Fibroblast of lung (primary cell): ENCODE measurements at regions not wholly inside any gene's neighbourhood (a gene's known extent, or its start where the extent isn't known, plus 50 kb on each side); places are given as distances from the start of the nearest gene placed in this dataset.

Experiments
- DNase-seq, 2 donors: peaks; one replicate each; pipeline versions ENCODE4 v3.0.0 to v3.0.0-alpha.2; 2010; ENCODE audit warnings: low read depth in 2 of 2
- H2AFZ ChIP-seq: 2 replicates; pipeline ENCODE4 v1.5.1; 2012; ENCODE audit warnings: low read length, control low read depth, inconsistent platforms
- H3K27ac ChIP-seq: 2 replicates; pipeline ENCODE4 v1.5.1; 2011; ENCODE audit warnings: low read length, control low read depth; ENCODE audit not compliant: insufficient read depth
- H3K27me3 ChIP-seq: 2 replicates; pipeline ENCODE4 v1.5.1; 2011; ENCODE audit warnings: mild to moderate bottlenecking, low read length; ENCODE audit not compliant: control insufficient read depth, insufficient read depth
- H3K36me3 ChIP-seq: 2 replicates; pipeline ENCODE4 v1.5.1; 2011; ENCODE audit warnings: low read length; ENCODE audit not compliant: control insufficient read depth, insufficient read depth
- H3K4me1 ChIP-seq: 2 replicates; pipeline ENCODE4 v1.5.1; 2011; ENCODE audit warnings: low read length; ENCODE audit not compliant: control insufficient read depth, insufficient read depth; ENCODE audit errors: extremely low read depth
- H3K4me2 ChIP-seq: 2 replicates; pipeline ENCODE4 v1.5.1; 2011; ENCODE audit warnings: low read length, control low read depth; ENCODE audit not compliant: insufficient read depth; ENCODE audit errors: extremely low read depth
- H3K4me3 ChIP-seq, 4 experiments: fragments of 200-600 bp in 1 of 4; sonication (generic) in 1 of 4; replicated peaks in 1 of 4; 2 replicates each; pipeline ENCODE4 v1.5.1; 2011 to 2016; ENCODE audit warnings: low read length in 4 of 4, low read depth in 3 of 4, mild to moderate bottlenecking in 3 of 4, control low read depth in 2 of 4, inconsistent platforms in 1 of 4, mixed read lengths in 1 of 4; ENCODE audit not compliant: insufficient read depth in 1 of 4; ENCODE audit errors: control extremely low read depth in 1 of 4
- H3K79me2 ChIP-seq: 2 replicates; pipeline ENCODE4 v1.5.1; 2012; ENCODE audit warnings: mild to moderate bottlenecking, low read length, inconsistent platforms; ENCODE audit not compliant: control insufficient read depth, insufficient read depth
- H3K9ac ChIP-seq: 2 replicates; pipeline ENCODE4 v1.5.1; 2011; ENCODE audit warnings: mild to moderate bottlenecking, low read length, control low read depth; ENCODE audit not compliant: insufficient read depth
- H3K9me3 ChIP-seq: 2 replicates; pipeline ENCODE4 v1.5.1; 2012; ENCODE audit warnings: low read depth, low read length; ENCODE audit not compliant: control insufficient read depth, insufficient read depth
- H4K20me1 ChIP-seq: 2 replicates; pipeline ENCODE4 v1.5.1; 2011; ENCODE audit warnings: low read length; ENCODE audit not compliant: control insufficient read depth, insufficient read depth; ENCODE audit errors: extremely low read depth
- EZH2 ChIP-seq: IDR thresholded peaks from 2 replicates; pipeline ENCODE4 v1.5.1; 2012; ENCODE audit warnings: low read length, control low read depth, mild to moderate bottlenecking; ENCODE audit errors: missing control alignments
- TF ChIP-seq, protein P1 (sequence below), 2 donors: IDR thresholded peaks in 1 of 2; conservative IDR thresholded peaks in 1 of 2; 1 replicate in 1 of 2; 2 replicates in 1 of 2; pipeline ENCODE4 v1.5.1; 2011 to 2012; ENCODE audit warnings: low read length in 2 of 2, control low read depth in 1 of 2, inconsistent platforms in 1 of 2, low read depth in 1 of 2, mild to moderate bottlenecking in 1 of 2

DNA sequence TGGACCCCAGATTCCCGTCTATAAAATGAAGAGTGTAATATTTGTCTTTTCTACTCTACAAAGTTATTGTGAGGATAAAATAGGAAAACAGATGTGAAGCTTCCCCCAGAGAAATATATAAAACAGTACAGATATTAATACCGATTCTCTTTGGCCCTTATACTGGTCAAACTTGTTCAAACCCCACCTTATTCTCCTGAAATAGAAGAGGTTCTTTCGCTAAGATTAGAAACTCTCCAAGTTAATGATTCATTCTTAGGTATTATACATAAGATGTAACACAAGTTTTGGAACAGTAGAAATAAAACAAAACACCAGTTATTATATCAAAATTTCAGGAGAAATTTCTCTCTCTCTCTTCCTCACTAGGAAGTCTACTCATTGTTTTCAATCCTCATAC is 852.4 kb upstream of the ADAMTS5 start:
- Histone ChIP-seq H3K9me3 (no peaks in the 10 kb centered on the region), H3K27me3 (no peaks in the 10 kb centered on the region), H3K4me3 (no peak overlapping the region), H3K4me2 (no peak overlapping the region), H3K79me2 (no peaks in the 10 kb centered on the region), H3K9ac (no peak overlapping the region), H3K4me1 (no peaks in the 10 kb centered on the region), H4K20me1 (no peaks in the 10 kb centered on the region), H3K36me3 (no peaks in the 10 kb centered on the region), H3K27ac (no peak overlapping the region), H2AFZ (no peak overlapping the region)
- TF ChIP-seq EZH2, result no peak
- TF ChIP-seq, protein P1, sequence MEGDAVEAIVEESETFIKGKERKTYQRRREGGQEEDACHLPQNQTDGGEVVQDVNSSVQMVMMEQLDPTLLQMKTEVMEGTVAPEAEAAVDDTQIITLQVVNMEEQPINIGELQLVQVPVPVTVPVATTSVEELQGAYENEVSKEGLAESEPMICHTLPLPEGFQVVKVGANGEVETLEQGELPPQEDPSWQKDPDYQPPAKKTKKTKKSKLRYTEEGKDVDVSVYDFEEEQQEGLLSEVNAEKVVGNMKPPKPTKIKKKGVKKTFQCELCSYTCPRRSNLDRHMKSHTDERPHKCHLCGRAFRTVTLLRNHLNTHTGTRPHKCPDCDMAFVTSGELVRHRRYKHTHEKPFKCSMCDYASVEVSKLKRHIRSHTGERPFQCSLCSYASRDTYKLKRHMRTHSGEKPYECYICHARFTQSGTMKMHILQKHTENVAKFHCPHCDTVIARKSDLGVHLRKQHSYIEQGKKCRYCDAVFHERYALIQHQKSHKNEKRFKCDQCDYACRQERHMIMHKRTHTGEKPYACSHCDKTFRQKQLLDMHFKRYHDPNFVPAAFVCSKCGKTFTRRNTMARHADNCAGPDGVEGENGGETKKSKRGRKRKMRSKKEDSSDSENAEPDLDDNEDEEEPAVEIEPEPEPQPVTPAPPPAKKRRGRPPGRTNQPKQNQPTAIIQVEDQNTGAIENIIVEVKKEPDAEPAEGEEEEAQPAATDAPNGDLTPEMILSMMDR (conservative IDR thresholded peaks at IDR 0.05 in 1 of 2, IDR thresholded peaks at IDR 0.05 in 1 of 2; ENCODE audit: low read depth in 1 of 2, low read length in 2 of 2), result no peak
- no peak for DNase-seq

DNA sequence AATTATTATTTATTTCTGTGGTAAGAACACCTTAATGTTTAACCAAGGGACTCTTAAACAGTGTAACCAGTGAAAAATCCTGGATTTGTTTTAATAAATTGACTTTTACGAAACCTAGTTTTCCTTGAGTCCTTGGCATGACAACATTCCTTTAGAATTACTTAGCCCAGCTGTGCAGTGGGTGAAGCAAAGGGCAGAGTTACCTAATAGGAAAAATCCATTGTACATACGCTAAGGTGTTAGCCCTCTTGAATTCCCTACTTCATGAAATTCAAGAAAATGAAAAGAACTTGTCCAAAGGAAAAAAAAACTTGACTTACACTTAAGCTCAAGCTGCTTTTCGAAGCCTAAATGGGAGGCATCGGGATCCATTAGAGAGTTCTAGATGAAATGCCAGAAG is 852.0 kb upstream of the ADAMTS5 start:
- H3K79me2 ChIP-seq, result no peaks in the 10 kb centered on the region
- H3K9ac ChIP-seq, result no peak overlapping the region
- no peak overlapping the region for H3K4me2 ChIP-seq
- H3K4me1 ChIP-seq, result no peaks in the 10 kb centered on the region
- H3K27ac ChIP-seq, result no peak overlapping the region
- no peaks in the 10 kb centered on the region for H3K36me3 ChIP-seq
- TF ChIP-seq, protein P1 (conservative IDR thresholded peaks at IDR 0.05 in 1 of 2, IDR thresholded peaks at IDR 0.05 in 1 of 2; ENCODE audit: low read depth in 1 of 2, low read length in 2 of 2), result no peak
- no peak for TF ChIP-seq EZH2
- peak in 1 of 2 donors; percentile 23 for DNase-seq
- H4K20me1 ChIP-seq, result no peaks in the 10 kb centered on the region
- H3K27me3 ChIP-seq, result no peaks in the 10 kb centered on the region
- H3K4me3 ChIP-seq, result no peak overlapping the region
- no peak overlapping the region for H2AFZ ChIP-seq
- no peaks in the 10 kb centered on the region for H3K9me3 ChIP-seq

DNA sequence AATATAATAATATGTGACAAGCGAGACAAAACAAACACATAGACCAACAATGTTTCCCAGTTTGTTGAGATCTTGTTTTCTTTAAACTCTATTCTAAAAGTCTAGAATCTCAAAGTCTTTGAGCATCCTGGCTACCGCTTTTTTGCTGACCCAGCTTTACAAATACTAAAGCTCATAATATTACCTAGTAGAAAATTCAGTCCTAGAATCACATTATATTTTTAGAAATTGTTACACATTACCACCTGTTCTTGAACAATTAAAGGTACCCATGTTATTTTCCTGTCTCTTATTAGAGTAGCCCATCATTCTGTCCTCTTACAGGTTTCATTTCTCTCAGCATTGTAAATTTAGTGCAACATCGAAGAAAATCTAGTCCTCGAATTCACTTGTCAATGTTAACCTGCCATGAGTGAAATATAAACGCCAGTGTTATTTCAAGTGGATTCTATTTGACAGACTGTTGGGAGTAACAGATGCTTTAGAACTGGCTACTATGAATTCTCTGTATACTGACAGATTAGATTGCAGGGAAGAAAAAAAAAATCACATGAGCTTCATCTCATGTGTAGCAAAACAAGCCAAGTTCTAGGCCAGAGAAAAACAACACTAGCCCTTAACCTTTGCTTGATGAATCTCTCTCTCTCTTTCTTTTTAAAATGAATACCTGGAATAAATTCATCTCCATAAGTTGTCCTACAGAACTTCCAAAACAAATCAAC is 851.2 kb upstream of the ADAMTS5 start:
- Histone ChIP-seq H3K9ac (no peak overlapping the region), H3K36me3 (no peaks in the 10 kb centered on the region), H3K4me3 (no peak overlapping the region), H4K20me1 (no peaks in the 10 kb centered on the region), H3K4me2 (no peak overlapping the region), H3K79me2 (no peaks in the 10 kb centered on the region), H3K4me1 (no peaks in the 10 kb centered on the region), H2AFZ (no peak overlapping the region), H3K27ac (no peak overlapping the region), H3K27me3 (no peaks in the 10 kb centered on the region), H3K9me3 (no peaks in the 10 kb centered on the region)
- DNase-seq, result no peak
- TF ChIP-seq, protein P1 (conservative IDR thresholded peaks at IDR 0.05 in 1 of 2, IDR thresholded peaks at IDR 0.05 in 1 of 2; ENCODE audit: low read depth in 1 of 2, low read length in 2 of 2), result no peak
- no peak for TF ChIP-seq EZH2
